GM23338 (cell line): ENCODE measurements at regions not wholly inside any gene's neighbourhood (a gene's known extent, or its start where the extent isn't known, plus 50 kb on each side); places are given as distances from the start of the nearest gene placed in this dataset.

Experiments
- ATAC-seq: fragments of 200-7000 bp; cut with Tn5 transposase; 3 replicates; pipeline ENCODE4 v1.9.1; 2020
- DNase-seq: peaks from one replicate; pipeline ENCODE4 v3.0.0-alpha.2; 2015; ENCODE audit warnings: low spot score
- H2AFZ ChIP-seq: fragments of 200-600 bp; sonication (generic); 2 replicates; pipeline ENCODE4 v1.8.0; 2016; ENCODE audit warnings: antibody characterized with exemption, mild to moderate bottlenecking, moderate library complexity
- H3F3A ChIP-seq: fragments of 200-600 bp; sonication (generic); replicated peaks from 2 replicates; pipeline ENCODE4 v1.8.0; 2017; ENCODE audit warnings: antibody characterized with exemption, mixed run types, low read depth
- H3K27ac ChIP-seq: fragments of 200-600 bp; sonication (generic); 2 replicates; pipeline ENCODE4 v1.6.1; 2016; ENCODE audit warnings: low read depth
- H3K27me3 ChIP-seq: fragments of 200-600 bp; sonication (generic); 2 replicates; pipeline ENCODE4 v1.8.0; 2016; ENCODE audit warnings: mild to moderate bottlenecking, mixed run types, moderate library complexity; ENCODE audit not compliant: insufficient read depth
- H3K36me3 ChIP-seq: fragments of 200-600 bp; sonication (generic); 2 replicates; pipeline ENCODE4 v1.8.0; 2016; ENCODE audit warnings: mild to moderate bottlenecking; ENCODE audit not compliant: insufficient read depth
- H3K4me1 ChIP-seq: fragments of 200-600 bp; sonication (generic); 2 replicates; pipeline ENCODE4 v1.8.0; 2016; ENCODE audit warnings: mild to moderate bottlenecking, moderate library complexity; ENCODE audit not compliant: insufficient read depth
- H3K4me2 ChIP-seq: fragments of 200-600 bp; sonication (generic); 2 replicates; pipeline ENCODE4 v1.7.1; 2017; ENCODE audit warnings: mixed run types
- H3K4me3 ChIP-seq: fragments of 200-600 bp; sonication (generic); 2 replicates; pipeline ENCODE4 v1.6.1; 2016; ENCODE audit warnings: mixed run types
- H3K79me2 ChIP-seq: fragments of 200-600 bp; sonication (generic); replicated peaks from 2 replicates; pipeline ENCODE4 v1.8.0; 2017; ENCODE audit warnings: mild to moderate bottlenecking; ENCODE audit not compliant: insufficient read depth
- H3K9me2 ChIP-seq: fragments of 200-600 bp; sonication (generic); 2 replicates; pipeline ENCODE4 v1.8.0; 2017; ENCODE audit not compliant: insufficient read depth
- H4K20me1 ChIP-seq: fragments of 200-600 bp; sonication (generic); replicated peaks from 2 replicates; pipeline ENCODE4 v1.8.0; 2017; ENCODE audit warnings: mild to moderate bottlenecking; ENCODE audit not compliant: insufficient read depth
- H3K27ac Mint-ChIP-seq: 2 replicates; pipeline ENCODE4 v1.8.0; 2020; ENCODE audit warnings: inconsistent platforms, mild to moderate bottlenecking, moderate library complexity, mixed read lengths
- H3K27me3 Mint-ChIP-seq: 3 replicates; pipeline ENCODE4 v1.8.0; 2022; ENCODE audit warnings: low read depth, mild to moderate bottlenecking, moderate library complexity, mixed read lengths, inconsistent platforms; ENCODE audit not compliant: insufficient read depth, poor library complexity
- H3K36me3 Mint-ChIP-seq: 3 replicates; pipeline ENCODE4 v1.8.0; 2021; ENCODE audit warnings: low read depth, mild to moderate bottlenecking, inconsistent platforms, moderate library complexity, mixed read lengths
- H3K4me1 Mint-ChIP-seq: 3 replicates; pipeline ENCODE4 v1.8.0; 2020; ENCODE audit warnings: mild to moderate bottlenecking, inconsistent platforms, mixed read lengths
- H3K4me3 Mint-ChIP-seq: 3 replicates; pipeline ENCODE4 v1.8.0; 2021; ENCODE audit warnings: moderate library complexity, mild to moderate bottlenecking, inconsistent platforms, mixed read lengths
- H3K9me3 Mint-ChIP-seq: 3 replicates; pipeline ENCODE4 v1.8.0; 2020; ENCODE audit warnings: moderate library complexity, mild to moderate bottlenecking, inconsistent platforms, mixed read lengths
- CREB1 ChIP-seq: fragments of 250-450 bp; sonication (Bioruptor Pico); IDR thresholded peaks from 2 replicates; pipeline ENCODE4 v1.5.0; 2020; ENCODE audit warnings: low read depth, mild to moderate bottlenecking, moderate library complexity
- CTCF ChIP-seq, 2 experiments: fragments of 200-600 bp in 1 of 2; sonication (generic) in 1 of 2; conservative IDR thresholded peaks; 2 replicates each; pipeline versions ENCODE4 v1.5.1 to v1.6.1; 2016 to 2017; ENCODE audit warnings: antibody characterized with exemption in 2 of 2, low read depth in 2 of 2, mild to moderate bottlenecking in 2 of 2, moderate library complexity in 1 of 2
- ETS1 ChIP-seq: IDR thresholded peaks from 2 replicates; pipeline ENCODE4 v1.6.1; 2016; ENCODE audit warnings: antibody characterized with exemption
- EZH2 ChIP-seq: fragments of 200-600 bp; sonication (generic); IDR thresholded peaks from one replicate; pipeline ENCODE4 v1.8.0; 2017; ENCODE audit warnings: antibody characterized with exemption, mild to moderate bottlenecking, low read depth; ENCODE audit not compliant: unreplicated experiment
- EZH2phosphoT487 ChIP-seq: fragments of 200-600 bp; sonication (generic); IDR thresholded peaks from one replicate; pipeline ENCODE4 v1.8.1; 2018; ENCODE audit warnings: antibody characterized with exemption; ENCODE audit not compliant: unreplicated experiment
- JUNB ChIP-seq: IDR thresholded peaks from one replicate; pipeline ENCODE4 v1.6.1; 2016; ENCODE audit warnings: antibody characterized with exemption; ENCODE audit not compliant: unreplicated experiment
- NANOG ChIP-seq: IDR thresholded peaks from 2 replicates; pipeline ENCODE4 v1.6.1; 2016; ENCODE audit warnings: antibody characterized with exemption, borderline replicate concordance
- POLR2AphosphoS5 ChIP-seq: IDR thresholded peaks from 2 replicates; pipeline ENCODE4 v1.6.1; 2016; ENCODE audit warnings: antibody characterized with exemption, low read depth
- REST ChIP-seq: IDR thresholded peaks from one replicate; pipeline ENCODE4 v1.6.1; 2018; ENCODE audit warnings: antibody characterized with exemption; ENCODE audit not compliant: unreplicated experiment
- STAT1 ChIP-seq: IDR thresholded peaks from one replicate; pipeline ENCODE4 v1.6.1; 2016; ENCODE audit warnings: antibody characterized with exemption; ENCODE audit not compliant: unreplicated experiment
- ZNF114 ChIP-seq: fragments of 250-450 bp; sonication (Bioruptor Pico); IDR thresholded peaks from 2 replicates; pipeline ENCODE4 v1.5.0; 2020; ENCODE audit warnings: mild to moderate bottlenecking, moderate library complexity
- ZNF331 ChIP-seq: fragments of 250-450 bp; sonication (Bioruptor Pico); IDR thresholded peaks from 2 replicates; pipeline ENCODE4 v1.5.0; 2020; ENCODE audit warnings: low read depth, mild to moderate bottlenecking, moderate library complexity
- ZNF462 ChIP-seq: fragments of 250-450 bp; sonication (Bioruptor Pico); IDR thresholded peaks from 2 replicates; pipeline ENCODE4 v1.5.0; 2020; ENCODE audit warnings: mild to moderate bottlenecking, moderate library complexity

- Histone ChIP-seq H3K36me3 (no peaks in the 10 kb centered on the region), H3K79me2 (no peaks in the 10 kb centered on the region), H2AFZ (no peak overlapping the region), H3K4me2 (no peak overlapping the region), H3K4me3 (no peak overlapping the region), H3K4me1 (no peaks in the 10 kb centered on the region), H3F3A (no peaks in the 10 kb centered on the region), H3K27me3 (no peaks in the 10 kb centered on the region), H4K20me1 (no peaks in the 10 kb centered on the region), H3K27ac (no peak overlapping the region), H3K9me2 (no peaks in the 10 kb centered on the region)
- DNase-seq = no peak
- Mint-ChIP-seq H3K36me3 (no peaks in the 10 kb centered on the region), H3K4me3 (no peak overlapping the region), H3K9me3 (no peaks in the 10 kb centered on the region), H3K27ac (no peak overlapping the region), H3K4me1 (peaks cover 4% of the 10 kb centered on the region; the same call in 2 of the 3 replicates), H3K27me3 (no peaks in the 10 kb centered on the region)
- no peak for ATAC-seq
- no peak for TF ChIP-seq EZH2phosphoT487
- no peak for TF ChIP-seq REST
- TF ChIP-seq EZH2 = no peak
- TF ChIP-seq ETS1 = no peak
- no peak for TF ChIP-seq ZNF114 (CRISPR knock-in tag)
- TF ChIP-seq STAT1 = no peak
- TF ChIP-seq ZNF462 (CRISPR knock-in tag) = no peak
- no peak for TF ChIP-seq JUNB
- TF ChIP-seq POLR2AphosphoS5 = no peak
- no peak for TF ChIP-seq CREB1 (CRISPR knock-in tag)
- TF ChIP-seq NANOG = no peak
- no peak for TF ChIP-seq CTCF (conservative IDR thresholded peaks at IDR 0.05; ENCODE audit: low read depth in 2 of 2)
- no peak for TF ChIP-seq ZNF331
Observed at GRCh38 chr1:80668372-80668771, 1132.4 kb upstream of the ADGRL2 start.
